ENCODE measurements at regions not wholly inside any gene's neighbourhood (a gene's known extent, or its start where the extent isn't known, plus 50 kb on each side); places are given as distances from the start of the nearest gene placed in this dataset.

GRCh38 chr16:59021751-59022150 lies 287.6 kb upstream of the GOT2 start:
- Histone ChIP-seq H3K27me3 (ENCODE audit: control insufficient read depth, insufficient read depth, low read length) (no peaks in the 10 kb centered on the region), H3K4me3 (ENCODE audit: low read depth in 2 of 2, low read length in 2 of 2) (no peak overlapping the region), H3K9me3 (ENCODE audit: control insufficient read depth, insufficient read depth, low read depth, low read length) (no peaks in the 10 kb centered on the region), H3K36me3 (ENCODE audit: control insufficient read depth, insufficient read depth, low read length) (no peaks in the 10 kb centered on the region), H3K27ac (ENCODE audit: low read length) (no peak overlapping the region), H3K4me1 (ENCODE audit: control insufficient read depth, insufficient read depth, low read length) (no peaks in the 10 kb centered on the region)
- BruUV-seq (replicated peaks) = no TSS peak
- in situ Hi-C loops (cut with HindIII; ENCODE audit: low pct_unique_long_range_greater_than_20kb, low sequenced_read_pairs) = no loop called here
- DNase-seq (ENCODE audit: low read depth, low spot score) = no peak
- ChIA-PET POLR2A (no interaction called here), CTCF (no interaction called here)
- no peak for TF ChIP-seq CTCF (IDR thresholded peaks at IDR 0.05)
- no peak for ATAC-seq
- intact Hi-C loops (cut with micrococcal nuclease; ENCODE audit: unreplicated experiment) = loop anchor here (10.0 kb wide), 1 partner anchor 1727 kb away; no protein-coding TSS in a partner anchor

- in situ Hi-C loops (cut with HindIII; ENCODE audit: low pct_unique_long_range_greater_than_20kb, low sequenced_read_pairs) = no loop called here
- ChIA-PET POLR2A (no interaction called here), CTCF (no interaction called here)
- Histone ChIP-seq H3K27ac (ENCODE audit: low read length) (no peak overlapping the region), H3K4me1 (ENCODE audit: control insufficient read depth, insufficient read depth, low read length) (no peaks in the 10 kb centered on the region), H3K4me3 (ENCODE audit: low read depth in 2 of 2, low read length in 2 of 2) (no peak overlapping the region), H3K9me3 (ENCODE audit: control insufficient read depth, insufficient read depth, low read depth, low read length) (no peaks in the 10 kb centered on the region), H3K27me3 (ENCODE audit: control insufficient read depth, insufficient read depth, low read length) (no peaks in the 10 kb centered on the region), H3K36me3 (ENCODE audit: control insufficient read depth, insufficient read depth, low read length) (no peaks in the 10 kb centered on the region)
- BruUV-seq (replicated peaks) = no TSS peak
- intact Hi-C loops (cut with micrococcal nuclease; ENCODE audit: unreplicated experiment) = no loop called here
- TF ChIP-seq REST (IDR thresholded peaks at IDR 0.05; ENCODE audit: insufficient read depth in 1 of 2, low read depth in 2 of 2, low read length in 1 of 2) (no peak), TCF7L2 (IDR thresholded peaks at IDR 0.05; ENCODE audit: low read depth, low read length) (no peak), POLR2AphosphoS5 (IDR thresholded peaks at IDR 0.05; ENCODE audit: low read depth, low read length) (no peak), CTCF (IDR thresholded peaks at IDR 0.05) (no peak), SIN3A (IDR thresholded peaks at IDR 0.05; ENCODE audit: borderline replicate concordance, insufficient read depth, low read depth, low read length) (no peak)
- DNase-seq (ENCODE audit: low read depth, low spot score) = no peak
- ATAC-seq = no peak
Observed at GRCh38 chr16:59013930-59014329, 279.8 kb upstream of the GOT2 start.

- DNase-seq (ENCODE audit: low read depth, low spot score) (no peak), ATAC-seq (no peak)
- no peaks in the 10 kb centered on the region for H3K4me1 ChIP-seq (ENCODE audit: control insufficient read depth, insufficient read depth, low read length)
- H3K4me3 ChIP-seq (ENCODE audit: low read depth in 2 of 2, low read length in 2 of 2) = no peak overlapping the region
- H3K27me3 ChIP-seq (ENCODE audit: control insufficient read depth, insufficient read depth, low read length) = no peaks in the 10 kb centered on the region
- TF ChIP-seq REST (IDR thresholded peaks at IDR 0.05; ENCODE audit: insufficient read depth in 1 of 2, low read depth in 2 of 2, low read length in 1 of 2) (no peak), SIN3A (IDR thresholded peaks at IDR 0.05; ENCODE audit: borderline replicate concordance, insufficient read depth, low read depth, low read length) (no peak), CTCF (IDR thresholded peaks at IDR 0.05) (no peak), TCF7L2 (IDR thresholded peaks at IDR 0.05; ENCODE audit: low read depth, low read length) (no peak), POLR2AphosphoS5 (IDR thresholded peaks at IDR 0.05; ENCODE audit: low read depth, low read length) (no peak)
- intact Hi-C loops (cut with micrococcal nuclease; ENCODE audit: unreplicated experiment) = no loop called here
- in situ Hi-C loops (cut with HindIII; ENCODE audit: low pct_unique_long_range_greater_than_20kb, low sequenced_read_pairs) = no loop called here
- no peak overlapping the region for H3K27ac ChIP-seq (ENCODE audit: low read length)
- no peaks in the 10 kb centered on the region for H3K36me3 ChIP-seq (ENCODE audit: control insufficient read depth, insufficient read depth, low read length)
- no TSS peak for BruUV-seq (replicated peaks)
- H3K9me3 ChIP-seq (ENCODE audit: control insufficient read depth, insufficient read depth, low read depth, low read length) = no peaks in the 10 kb centered on the region
- POLR2A ChIA-PET = no interaction called here
- CTCF ChIA-PET = no interaction called here
Observed at GRCh38 chr16:58999762-59000161, 265.6 kb upstream of the GOT2 start.

All from Panc1 (cell line).